ENCODE measurements at regions not wholly inside any gene's neighbourhood (a gene's known extent, or its start where the extent isn't known, plus 50 kb on each side); places are given as distances from the start of the nearest gene placed in this dataset.

GRCh38 chr15:31571676-31572075, 245.0 kb downstream of the KLF13 start:
- DNase-seq (ENCODE audit: extremely low spot score, insufficient read length, low read depth) = no peak
- FAIRE-seq = no peak

GRCh38 chr15:31573759-31574158, 247.1 kb downstream of the KLF13 start:
- FAIRE-seq (no peak), DNase-seq (ENCODE audit: extremely low spot score, insufficient read length, low read depth) (no peak)

GRCh38 chr15:31574766-31575165, 248.1 kb downstream of the KLF13 start:
- DNase-seq (ENCODE audit: extremely low spot score, insufficient read length, low read depth) = no peak
- FAIRE-seq = no peak

GRCh38 chr15:31577108-31577507, 250.5 kb downstream of the KLF13 start:
- no peak for FAIRE-seq
- no peak for DNase-seq (ENCODE audit: extremely low spot score, insufficient read length, low read depth)

GRCh38 chr15:31579282-31579681, 252.6 kb downstream of the KLF13 start:
- no peak for FAIRE-seq
- DNase-seq (ENCODE audit: extremely low spot score, insufficient read length, low read depth) = no peak

- FAIRE-seq (no peak), DNase-seq (ENCODE audit: extremely low spot score, insufficient read length, low read depth) (no peak)
Observed at GRCh38 chr15:31579976-31580375, 253.3 kb downstream of the KLF13 start.

GRCh38 chr15:31584195-31584594, 257.6 kb downstream of the KLF13 start:
- DNase-seq (ENCODE audit: extremely low spot score, insufficient read length, low read depth) (no peak), FAIRE-seq (no peak)

- FAIRE-seq (no peak), DNase-seq (ENCODE audit: extremely low spot score, insufficient read length, low read depth) (no peak)
Observed at GRCh38 chr15:31585240-31585639, 258.6 kb downstream of the KLF13 start.

- DNase-seq (ENCODE audit: extremely low spot score, insufficient read length, low read depth) = no peak
- no peak for FAIRE-seq
Observed at GRCh38 chr15:31586841-31587240, 260.2 kb downstream of the KLF13 start.

GRCh38 chr15:31587583-31587982, 260.9 kb downstream of the KLF13 start:
- FAIRE-seq (no peak), DNase-seq (ENCODE audit: extremely low spot score, insufficient read length, low read depth) (no peak)

- no peak for DNase-seq (ENCODE audit: extremely low spot score, insufficient read length, low read depth)
- FAIRE-seq = no peak
Observed at GRCh38 chr15:31590609-31591008, 264.0 kb downstream of the KLF13 start.

GRCh38 chr15:31591908-31592307, 265.3 kb downstream of the KLF13 start:
- no peak for FAIRE-seq
- no peak for DNase-seq (ENCODE audit: extremely low spot score, insufficient read length, low read depth)

GRCh38 chr15:31597466-31597865, 270.8 kb downstream of the KLF13 start:
- FAIRE-seq (no peak), DNase-seq (ENCODE audit: extremely low spot score, insufficient read length, low read depth) (no peak)

- DNase-seq (ENCODE audit: extremely low spot score, insufficient read length, low read depth) = no peak
- FAIRE-seq = no peak
Observed at GRCh38 chr15:31598620-31599019, 272.0 kb downstream of the KLF13 start.

GRCh38 chr15:31605467-31605931, 278.9 kb downstream of the KLF13 start:
- FAIRE-seq (no peak), DNase-seq (ENCODE audit: extremely low spot score, insufficient read length, low read depth) (no peak)

GRCh38 chr15:31606194-31606669, 279.6 kb downstream of the KLF13 start:
- FAIRE-seq (no peak), DNase-seq (ENCODE audit: extremely low spot score, insufficient read length, low read depth) (no peak)

- DNase-seq (ENCODE audit: extremely low spot score, insufficient read length, low read depth) (no peak), FAIRE-seq (no peak)
Observed at GRCh38 chr15:31606931-31607497, 280.4 kb downstream of the KLF13 start.

GRCh38 chr15:31607656-31608055, 281.0 kb downstream of the KLF13 start:
- FAIRE-seq (no peak), DNase-seq (ENCODE audit: extremely low spot score, insufficient read length, low read depth) (no peak)

GRCh38 chr15:31609258-31609681, 282.6 kb downstream of the KLF13 start:
- FAIRE-seq = no peak
- no peak for DNase-seq (ENCODE audit: extremely low spot score, insufficient read length, low read depth)

GRCh38 chr15:31609906-31610305, 283.3 kb downstream of the KLF13 start:
- no peak for DNase-seq (ENCODE audit: extremely low spot score, insufficient read length, low read depth)

GRCh38 chr15:31615643-31616415, 289.2 kb downstream of the KLF13 start:
- no peak for FAIRE-seq

More at GRCh38 chr15:31609906-31610305, 283.3 kb downstream of the KLF13 start:
- no peak for FAIRE-seq

More at GRCh38 chr15:31615643-31616415, 289.2 kb downstream of the KLF13 start:
- no peak for DNase-seq (ENCODE audit: extremely low spot score, insufficient read length, low read depth)
